ENCODE measurements at regions not wholly inside any gene's neighbourhood (a gene's known extent, or its start where the extent isn't known, plus 50 kb on each side); places are given as distances from the start of the nearest gene placed in this dataset.
A peak's percentile ranks its signal among the peaks of the same experiment; 100 is the strongest.

GRCh38 chr20:11687546-11688292 is 230.0 kb upstream of the BTBD3 start (continued):
- TF ChIP-seq DNMT1 (CRISPR knock-in tag; IDR thresholded peaks at IDR 0.05) = no peak
- TF ChIP-seq RFXAP (CRISPR knock-in tag; IDR thresholded peaks at IDR 0.05; ENCODE audit: borderline replicate concordance) = no peak
- TF ChIP-seq ZMYM3 (CRISPR knock-in tag; IDR thresholded peaks at IDR 0.05) = no peak; the same call in 1 of the 2 replicates
- TF ChIP-seq CEBPB (IDR thresholded peaks at IDR 0.05; ENCODE audit: borderline replicate concordance, low read depth, low read length) = no peak
- TF ChIP-seq THAP11 (CRISPR knock-in tag; IDR thresholded peaks at IDR 0.05) = peak; percentile 60
- peak; percentile 35; the same call in 1 of the 2 replicates for TF ChIP-seq MBD4 (IDR thresholded peaks at IDR 0.05; ENCODE audit: borderline replicate concordance, low read length)
- TF ChIP-seq FOXP4 (CRISPR knock-in tag; IDR thresholded peaks at IDR 0.05) = peak; percentile 95
- no peak for TF ChIP-seq ZNF383 (CRISPR knock-in tag; IDR thresholded peaks at IDR 0.05; ENCODE audit: borderline replicate concordance)
- peak; percentile 43; the same call in 1 of the 2 replicates for TF ChIP-seq HDAC2 (CRISPR knock-in tag; IDR thresholded peaks at IDR 0.05)
- TF ChIP-seq MTF2 (CRISPR knock-in tag; IDR thresholded peaks at IDR 0.05; ENCODE audit: borderline replicate concordance) = no peak
- no peak for TF ChIP-seq ZNF468 (CRISPR knock-in tag; IDR thresholded peaks at IDR 0.05)
- TF ChIP-seq KLF13 (CRISPR knock-in tag; IDR thresholded peaks at IDR 0.05) = no peak

GRCh38 chr20:11689262-11689661 is 228.4 kb upstream of the BTBD3 start:
- no peak for FAIRE-seq
- intact Hi-C loops (cut with micrococcal nuclease; ENCODE audit: unreplicated experiment) = no loop called here

More at GRCh38 chr20:11689262-11689661, 228.4 kb upstream of the BTBD3 start:
- Histone ChIP-seq H2AFZ (ENCODE audit: low read length) (no peak overlapping the region), H3K36me3 (replicated peaks in 1 of 2; ENCODE audit: control insufficient read depth in 1 of 2, insufficient read depth in 2 of 2, low read length in 2 of 2) (no peaks in the 10 kb centered on the region), H4K20me1 (ENCODE audit: insufficient read depth, low read length) (no peaks in the 10 kb centered on the region), H3K9ac (ENCODE audit: insufficient read depth, low read depth, low read length) (no peak overlapping the region), H3K4me1 (ENCODE audit: insufficient read depth, low read length) (peaks cover 16% of the 10 kb centered on the region), H3K79me2 (ENCODE audit: insufficient read depth, low read length) (no peaks in the 10 kb centered on the region), H3K27ac (ENCODE audit: extremely low read length, insufficient read depth, low read length) (no peak overlapping the region), H3K9me3 (ENCODE audit: low read length) (no peaks in the 10 kb centered on the region), H3K27me3 (ENCODE audit: control insufficient read depth in 1 of 2, insufficient read depth in 2 of 2, low read length in 2 of 2) (no peaks in the 10 kb centered on the region; a peak in 1 of 5 replicates), H3K4me3 (replicated peaks in 1 of 3; ENCODE audit: insufficient read depth in 1 of 3, low read depth in 2 of 3, low read length in 3 of 3) (no peak overlapping the region), H3K4me2 (ENCODE audit: low read depth, low read length) (no peak overlapping the region)
- ATAC-seq (no peak), DNase-seq (ENCODE audit: low spot score) (no peak)
- no TSS peak for BruUV-seq (replicated peaks)
- WGBS (ENCODE audit: low lambda C conversion rate) = 13% methylated on average over 2 of the region's 2 CpGs
- no peak for TF ChIP-seq ZFP1 (CRISPR knock-in tag; IDR thresholded peaks at IDR 0.05)
- TF ChIP-seq MAFK (conservative IDR thresholded peaks at IDR 0.05 in 1 of 2, IDR thresholded peaks at IDR 0.05 in 1 of 2; ENCODE audit: low read length in 2 of 2) = peak; percentile 73 to 76
- peak; percentile 71 for TF ChIP-seq MAFF (IDR thresholded peaks at IDR 0.05; ENCODE audit: low read depth, low read length)
- TF ChIP-seq NR1H2 (CRISPR knock-in tag; IDR thresholded peaks at IDR 0.05; ENCODE audit: borderline replicate concordance, low read depth) = no peak
- no peak for TF ChIP-seq ZNF605 (CRISPR knock-in tag; IDR thresholded peaks at IDR 0.05)
- in situ Hi-C loops (cut with HindIII; ENCODE audit: extremely low pct_ligation_motif_present, low pct_unique_long_range_greater_than_20kb) = no loop called here
- ChIA-PET CTCF (ENCODE audit: low intra/inter-chr PET ratio, low total read pairs) (no interaction called here), POLR2A (no interaction called here)
